Skin epidermis (tissue), 12 donors: ENCODE measurements at regions not wholly inside any gene's neighbourhood (a gene's known extent, or its start where the extent isn't known, plus 50 kb on each side); places are given as distances from the start of the nearest gene placed in this dataset.
A peak's percentile ranks its signal among the peaks of the same experiment; 100 is the strongest.

ENCODE experiments used
- H3K27ac ChIP-seq, 21 experiments: fragments of 200-600 bp; sonication (generic) in 11 of 21; one replicate each; pipeline ENCODE4 v1.5.0; 2020; ENCODE audit warnings: mild to moderate bottlenecking in 3 of 21, inconsistent platforms in 2 of 21, moderate library complexity in 2 of 21
- H3K4me3 ChIP-seq, 7 experiments: fragments of 200-600 bp; sonication (generic) in 2 of 7; one replicate each; pipeline ENCODE4 v1.5.0; 2020; ENCODE audit warnings: inconsistent platforms in 2 of 7, mild to moderate bottlenecking in 2 of 7, moderate library complexity in 1 of 7

DNA sequence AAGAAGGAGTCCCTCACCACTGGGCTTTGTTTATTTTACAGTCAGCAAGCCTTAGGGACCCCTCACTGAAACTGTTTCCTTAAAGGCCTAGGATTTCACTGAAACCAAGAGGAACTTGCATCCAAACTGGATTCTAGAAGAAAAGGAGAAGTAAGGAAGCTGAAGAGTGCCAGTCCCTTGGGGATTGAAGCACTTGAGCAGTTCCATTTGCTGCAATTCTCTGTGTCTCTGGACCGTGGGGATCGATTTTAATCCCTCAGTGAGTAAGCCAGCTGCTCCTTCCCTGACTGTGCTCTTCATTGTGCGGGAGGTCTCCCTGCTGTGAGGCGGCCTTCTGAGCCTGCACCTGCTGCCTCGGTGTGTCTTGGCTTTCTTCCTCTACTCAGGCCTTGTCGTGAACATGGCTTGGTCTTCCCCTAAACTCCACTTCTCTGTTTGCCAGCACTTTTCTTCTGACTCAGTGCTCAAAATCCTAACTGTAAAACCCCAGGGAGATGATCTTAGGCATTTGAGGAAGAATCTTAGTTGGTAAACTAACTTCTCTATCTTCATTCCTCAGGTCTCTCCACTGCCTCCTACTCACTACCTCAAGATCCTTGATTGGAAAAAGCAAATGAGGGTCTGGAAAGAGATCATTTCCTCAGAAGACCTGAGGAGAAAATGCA, 132.6 kb downstream of the SLC38A6 start:
- no peak overlapping the region for H3K27ac ChIP-seq

DNA sequence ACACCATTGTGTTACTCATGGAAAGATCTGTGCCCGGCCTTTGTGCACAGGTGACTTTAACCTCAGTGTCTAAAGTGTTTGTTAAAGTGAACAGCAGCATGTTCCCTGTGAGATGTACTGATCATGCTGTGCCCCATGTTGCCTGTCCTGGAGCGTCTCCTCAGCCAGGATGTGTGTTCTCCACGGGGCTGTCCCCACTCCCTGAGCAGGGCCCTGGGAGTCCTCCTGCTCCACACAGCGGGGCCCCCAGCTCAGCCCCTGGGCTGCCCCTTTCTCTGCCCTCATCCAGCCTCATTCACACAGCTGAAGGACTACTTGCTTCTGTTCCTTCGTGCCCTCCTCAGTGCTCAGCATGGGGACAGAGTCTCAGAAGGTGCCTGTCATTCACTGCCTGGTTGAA, 131.5 kb downstream of the SLC38A6 start:
- H3K27ac ChIP-seq: no peak overlapping the region
- H3K4me3 ChIP-seq: no peak overlapping the region

More for the DNA sequence above, 132.6 kb downstream of the SLC38A6 start:
- H3K4me3 ChIP-seq: no peak overlapping the region

DNA sequence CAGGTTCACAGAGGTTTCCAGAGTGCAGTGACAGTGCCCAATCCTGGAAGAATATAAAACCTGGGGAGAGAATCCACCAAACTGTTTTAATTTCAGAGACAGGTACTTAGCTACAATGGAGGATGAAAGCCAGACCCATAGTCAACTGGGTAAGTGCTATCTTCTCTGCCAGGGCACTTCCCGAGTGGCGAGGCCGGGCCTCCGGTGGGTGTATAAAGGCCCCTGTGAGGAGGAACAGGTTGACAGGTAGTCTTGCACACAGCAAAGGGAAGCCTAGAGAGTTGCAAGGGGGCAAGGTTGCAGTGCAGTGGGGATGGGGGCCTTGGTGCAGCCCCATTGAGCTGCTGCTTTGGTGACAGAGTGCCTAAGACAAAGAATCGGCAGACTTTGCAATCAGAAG, 130.7 kb downstream of the SLC38A6 start:
- Histone ChIP-seq H3K4me3 (no peak overlapping the region), H3K27ac (peak overlapping the region in 1 of 21 experiments; percentile 55)

DNA sequence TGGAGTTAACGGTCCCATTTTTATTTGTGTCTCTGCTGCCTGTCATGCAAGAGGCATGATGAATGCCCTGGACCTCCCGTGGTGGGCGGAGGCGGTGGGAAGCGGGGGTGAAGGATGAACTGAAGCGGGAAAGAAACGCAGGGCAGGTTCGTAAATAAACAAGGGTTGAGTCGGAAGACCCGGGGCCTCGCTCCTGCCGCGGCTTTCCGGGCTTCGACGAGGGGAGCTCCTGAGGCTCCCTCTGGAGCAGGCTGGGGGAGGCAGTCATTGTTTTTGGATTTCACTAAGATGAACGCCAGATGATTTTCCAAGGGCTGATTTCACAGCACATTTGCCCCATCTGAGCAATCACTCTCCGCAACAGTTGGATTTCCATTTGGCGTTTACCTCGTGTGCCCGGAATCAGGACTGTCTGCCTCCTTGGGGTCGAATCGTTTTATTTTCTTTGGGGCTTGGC, 130.2 kb downstream of the SLC38A6 start:
- Histone ChIP-seq H3K27ac (peak overlapping the region in 4 of 21 experiments; percentile 16 to 55 (median 24)), H3K4me3 (no peak overlapping the region)

DNA sequence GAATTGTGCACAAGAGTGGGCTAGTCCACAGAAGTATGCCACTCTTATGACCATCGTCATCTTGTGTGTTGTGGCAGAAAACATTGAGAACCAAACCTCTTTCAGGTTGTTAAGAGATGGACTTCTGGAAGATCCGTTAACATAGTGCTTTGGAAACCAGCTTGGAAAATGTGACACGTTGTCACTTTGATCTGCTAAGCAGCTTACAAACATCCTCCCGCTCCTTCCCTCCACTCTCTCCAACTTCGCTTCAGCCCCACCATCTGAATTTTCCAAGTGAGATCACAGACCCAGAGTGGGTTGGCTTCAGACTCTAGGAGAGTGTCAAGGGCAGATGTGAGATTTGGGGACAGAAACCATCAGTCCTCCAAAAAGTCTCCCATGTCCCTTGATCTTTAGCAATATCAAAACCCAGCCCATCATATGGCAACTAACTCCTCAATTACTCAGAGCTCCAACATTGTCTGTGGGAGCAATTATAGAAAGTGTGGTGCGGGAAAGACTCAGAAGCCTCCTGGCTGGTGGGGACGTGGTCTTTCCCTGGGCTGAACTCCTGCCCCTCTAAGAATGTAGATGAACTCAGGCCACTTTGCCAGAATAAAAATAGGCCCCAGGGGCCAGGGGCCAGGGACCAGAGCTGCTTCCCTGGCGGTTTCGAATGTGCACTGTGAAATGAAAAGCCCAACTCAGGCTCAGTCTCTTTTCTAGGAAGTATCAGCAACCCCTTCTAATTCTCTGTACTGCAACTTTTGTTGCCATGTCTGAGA, 129.5 kb downstream of the SLC38A6 start:
- H3K27ac ChIP-seq: peak overlapping the region in 4 of 21 experiments; percentile 16 to 55 (median 32)
- H3K4me3 ChIP-seq: no peak overlapping the region

DNA sequence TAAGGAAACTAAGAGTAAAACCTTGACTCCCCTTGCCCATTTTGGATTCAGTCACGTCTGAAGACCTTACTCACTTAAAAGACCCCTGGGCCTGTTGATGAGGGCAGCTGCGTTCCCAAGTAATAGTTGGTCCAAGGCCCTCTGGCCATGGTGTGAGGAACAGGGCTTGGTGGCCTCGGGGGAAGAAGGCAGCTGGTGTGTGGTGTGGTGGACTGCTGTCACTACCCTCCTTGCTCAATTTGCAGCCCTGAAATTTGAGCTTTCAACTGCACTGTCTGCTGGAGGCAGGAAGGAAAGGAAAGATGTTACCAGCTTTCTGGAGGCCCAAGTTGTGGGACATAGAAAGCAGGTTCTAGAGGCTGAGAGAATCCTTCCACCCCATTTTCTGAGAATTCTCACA, 128.2 kb downstream of the SLC38A6 start:
- H3K27ac ChIP-seq: peak overlapping the region in 2 of 21 experiments; percentile 1 to 36
- H3K4me3 ChIP-seq: no peak overlapping the region

DNA sequence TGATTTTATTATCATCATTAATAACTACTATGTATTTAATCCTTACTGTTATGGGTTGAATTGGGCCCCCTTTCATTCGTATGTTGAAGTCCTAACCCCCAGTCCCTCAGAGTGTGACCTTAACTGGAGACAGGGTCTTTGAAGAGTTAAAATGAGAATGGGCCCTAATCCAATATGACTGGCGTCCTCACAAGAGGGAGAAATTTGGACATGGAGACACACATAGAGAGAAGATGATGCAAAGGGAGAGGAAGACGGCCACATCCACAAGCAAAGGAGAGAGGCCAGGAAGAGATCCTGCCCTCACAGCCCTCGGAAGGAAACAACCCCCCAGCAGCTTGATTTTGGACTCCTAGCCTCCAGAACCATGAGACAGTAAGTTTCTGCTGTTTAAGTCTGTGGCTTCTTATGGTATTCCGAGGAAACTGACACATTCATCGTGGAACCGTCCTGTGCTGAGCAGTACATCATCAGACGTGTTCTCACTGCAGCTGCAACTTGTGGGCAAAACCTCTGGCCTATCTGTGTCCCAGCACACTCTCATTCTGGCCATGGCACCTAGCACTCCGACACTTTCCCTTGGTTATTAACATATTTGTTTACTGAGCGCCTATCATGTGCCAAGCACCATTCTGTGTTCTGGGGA, 127.6 kb downstream of the SLC38A6 start:
- Histone ChIP-seq H3K27ac (peak overlapping the region in 1 of 21 experiments; percentile 29), H3K4me3 (no peak overlapping the region)

DNA sequence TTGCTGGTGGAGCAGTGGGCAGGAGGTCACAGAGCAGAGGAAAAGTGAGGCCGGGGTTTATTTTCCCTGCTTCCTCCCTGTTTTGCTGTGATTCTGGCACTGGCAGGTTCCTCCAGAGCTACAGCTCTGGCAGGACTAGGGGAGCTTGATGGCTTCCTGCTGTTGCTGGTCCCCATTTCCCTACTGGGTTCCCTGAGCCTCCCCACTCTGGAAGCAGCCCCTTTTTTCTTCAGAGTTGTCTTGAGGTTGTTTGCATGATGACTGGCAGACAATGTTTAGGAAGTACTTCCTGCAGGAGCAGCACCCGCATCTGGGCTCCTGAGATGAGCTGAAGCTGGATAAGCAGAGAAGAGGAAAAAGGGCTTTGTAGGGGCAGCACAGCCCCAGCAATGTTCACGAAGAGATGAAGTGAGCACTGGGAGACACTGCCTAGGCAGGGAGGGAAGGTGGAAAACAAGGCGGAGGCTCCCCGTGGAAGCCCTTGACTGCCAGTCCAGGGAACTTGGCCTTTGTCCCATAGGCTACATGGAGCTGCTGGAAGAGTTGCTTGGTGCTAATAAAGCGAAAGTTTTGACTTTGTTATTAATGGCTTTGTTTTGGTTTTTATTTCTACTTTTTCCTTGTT, 126.9 kb downstream of the SLC38A6 start:
- Histone ChIP-seq H3K27ac (peak overlapping the region in 3 of 21 experiments; percentile 26 to 46 (median 29)), H3K4me3 (no peak overlapping the region)

DNA sequence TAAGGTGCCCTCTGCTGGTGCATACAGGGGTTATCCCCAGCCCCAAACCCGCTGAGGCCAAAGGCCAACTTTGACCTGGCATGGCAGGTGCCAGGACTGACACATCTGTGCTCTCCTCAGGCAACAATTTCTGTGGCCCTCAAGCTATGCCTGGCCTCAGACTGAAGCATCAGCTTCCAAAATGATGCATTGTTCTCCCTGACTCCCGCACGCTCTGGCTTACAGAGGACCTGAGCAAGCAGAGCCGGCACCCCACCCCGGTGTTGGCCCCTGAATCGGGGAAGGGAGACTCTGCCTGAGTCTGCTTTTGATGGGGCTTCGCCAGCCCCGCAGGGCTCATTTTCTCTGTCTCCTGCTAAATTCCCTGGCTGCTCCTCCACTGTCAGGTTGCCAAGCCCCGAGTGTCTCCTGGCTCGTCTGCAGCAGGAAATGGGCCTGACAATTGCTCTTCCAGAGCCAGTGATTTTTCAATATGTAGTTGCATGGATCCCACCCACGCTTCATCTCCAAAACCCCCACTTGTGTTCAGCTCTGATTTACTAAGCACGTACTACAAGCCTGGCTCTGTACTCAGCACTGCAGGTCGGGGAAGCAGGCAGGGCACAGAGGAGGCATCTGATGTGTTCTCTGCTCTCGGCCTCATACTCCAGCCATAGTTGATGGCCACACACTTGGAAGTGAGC, 126.1 kb downstream of the SLC38A6 start:
- Histone ChIP-seq H3K4me3 (no peak overlapping the region), H3K27ac (peak overlapping the region in 1 of 21 experiments; percentile 46)

DNA sequence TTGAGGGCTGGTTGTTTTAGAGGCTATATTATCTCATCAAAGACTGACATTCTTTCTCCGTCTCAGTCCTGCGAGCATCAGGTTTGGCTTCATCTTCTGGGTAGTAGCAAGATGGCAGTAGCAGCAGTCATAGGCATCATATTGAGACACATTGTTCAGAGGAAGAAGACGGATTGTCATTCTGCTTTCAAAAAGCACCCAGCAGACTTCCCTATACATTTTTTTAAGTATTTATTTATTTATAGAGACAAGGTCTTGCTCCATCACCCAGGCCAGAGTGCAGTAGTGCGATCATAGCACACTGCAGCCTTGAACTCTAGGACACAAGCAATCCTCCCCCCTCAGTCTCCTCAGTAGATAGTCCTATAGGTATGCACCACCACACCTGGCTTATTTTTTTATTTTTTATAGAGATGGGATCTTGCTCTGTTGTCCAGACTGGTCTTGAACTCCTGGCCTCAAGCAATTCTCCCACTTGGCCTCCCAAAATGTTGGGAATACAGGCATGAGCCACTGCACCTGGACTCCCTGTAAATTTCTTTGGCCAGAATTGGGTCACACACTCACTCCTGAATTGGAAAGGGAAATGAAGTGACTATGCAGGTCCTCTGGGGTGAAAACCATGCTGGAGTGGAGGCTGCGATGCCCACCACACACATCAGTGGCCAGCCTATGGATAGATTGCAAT, 125.4 kb downstream of the SLC38A6 start:
- no peak overlapping the region for H3K4me3 ChIP-seq

DNA sequence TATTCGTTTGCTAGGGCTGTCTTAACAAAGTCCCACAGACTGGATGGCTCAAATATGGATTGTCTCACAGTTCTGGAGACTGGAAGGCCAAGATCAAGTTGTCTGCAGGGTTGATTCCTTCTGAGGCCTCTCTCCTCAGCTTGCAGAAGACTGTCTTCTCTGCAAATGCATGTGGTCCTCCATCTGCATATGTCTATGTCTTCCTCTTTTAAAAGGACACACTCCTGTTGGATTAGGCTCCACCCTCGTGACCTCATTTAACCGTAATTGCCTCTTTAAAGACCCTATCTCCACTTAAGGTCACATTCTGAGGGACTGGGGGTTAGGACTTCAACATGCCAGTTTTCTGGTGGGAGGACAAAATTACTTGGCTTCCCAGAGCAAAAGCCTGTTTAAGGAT, 123.3 kb downstream of the SLC38A6 start:
- Histone ChIP-seq H3K27ac (peak overlapping the region in 18 of 21 experiments; percentile 19 to 85 (median 74)), H3K4me3 (no peak overlapping the region)

More for the DNA sequence above, 125.4 kb downstream of the SLC38A6 start:
- H3K27ac ChIP-seq: no peak overlapping the region

DNA sequence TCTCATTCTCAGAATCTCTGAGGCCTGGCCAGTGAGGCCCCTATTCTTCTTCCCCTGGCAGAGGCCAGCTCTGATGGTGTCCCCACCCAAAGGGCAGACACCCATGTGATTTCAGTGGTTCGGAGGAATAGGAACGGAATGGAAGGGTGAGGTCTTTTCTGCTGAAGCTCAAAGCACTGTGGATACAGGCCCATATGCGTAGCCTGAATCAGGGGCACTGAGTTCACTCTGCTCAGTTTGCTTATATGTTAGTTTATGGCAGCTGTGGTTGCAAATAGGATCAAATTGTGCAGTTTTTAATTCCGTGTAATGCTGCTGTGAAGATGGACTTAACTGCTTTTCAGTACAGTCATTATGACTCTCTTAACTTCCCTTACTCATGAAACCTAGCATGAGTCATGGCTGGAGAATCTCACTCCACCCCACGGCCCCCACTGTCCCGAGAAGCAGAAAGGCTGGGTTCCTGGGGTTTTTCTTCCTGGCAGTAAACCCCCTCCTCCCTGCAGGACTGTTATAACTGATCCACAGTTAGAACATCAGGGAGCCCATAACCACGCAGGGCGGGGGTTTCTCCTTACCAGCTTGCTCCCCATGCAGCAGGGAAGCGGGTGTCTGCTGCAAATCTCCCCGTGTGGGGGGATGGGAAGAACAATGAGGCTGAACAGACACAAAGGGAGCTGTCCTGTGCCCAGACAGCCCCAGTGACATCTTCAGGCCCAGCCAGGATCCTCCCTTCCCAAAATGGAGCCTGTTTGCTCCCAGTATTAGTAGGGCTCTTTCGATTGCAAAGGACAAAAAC, 122.7 kb downstream of the SLC38A6 start:
- peak overlapping the region in 19 of 21 experiments; percentile 47 to 85 (median 73) for H3K27ac ChIP-seq
- no peak overlapping the region for H3K4me3 ChIP-seq

DNA sequence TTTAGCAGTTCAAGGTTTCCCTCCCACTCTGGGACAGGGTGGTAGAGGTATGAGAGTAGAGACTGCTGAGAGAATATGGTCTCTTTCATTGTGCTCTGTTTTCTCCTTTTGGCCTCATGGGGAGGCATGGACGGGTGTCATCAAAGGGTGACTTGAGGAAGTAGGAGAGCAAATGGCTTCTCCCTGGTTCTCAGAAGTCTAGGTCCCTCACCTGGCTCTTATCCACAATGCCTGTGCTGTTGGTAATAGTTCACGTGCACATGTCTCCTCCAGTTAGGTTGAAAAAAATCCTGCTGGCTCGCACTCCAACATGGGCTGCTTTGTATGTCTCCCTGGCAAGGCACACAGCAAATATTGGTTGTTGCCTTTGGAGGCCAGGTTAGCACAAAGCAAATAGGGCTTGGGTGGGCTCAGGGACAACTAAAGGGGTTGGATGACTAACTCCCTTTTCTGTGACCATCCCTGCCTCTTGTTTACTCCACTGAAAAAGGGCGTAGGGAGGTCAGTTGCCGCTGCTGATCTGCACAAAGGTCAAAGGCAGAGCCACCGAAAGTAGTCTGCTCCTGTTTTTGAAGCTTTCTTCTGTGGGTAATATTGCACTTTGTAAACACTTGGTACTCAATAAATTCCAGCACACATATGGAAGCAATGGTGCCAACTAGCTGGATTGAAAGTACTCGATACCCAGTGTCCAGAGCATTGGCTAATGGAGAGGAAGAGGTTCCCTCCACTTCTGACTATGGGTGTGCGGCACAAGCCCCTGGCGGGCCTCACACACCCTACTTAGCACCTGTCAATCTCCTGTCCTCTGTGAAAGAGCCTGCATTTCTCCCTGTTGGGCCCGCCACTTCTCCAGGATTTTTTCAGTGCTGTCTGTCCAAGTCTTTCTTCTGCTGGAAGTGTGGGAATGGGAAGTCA, 121.8 kb downstream of the SLC38A6 start:
- Histone ChIP-seq H3K27ac (peak overlapping the region in 19 of 21 experiments; percentile 12 to 85 (median 73)), H3K4me3 (no peak overlapping the region)
